ENCODE measurements at regions not wholly inside any gene's neighbourhood (a gene's known extent, or its start where the extent isn't known, plus 50 kb on each side); places are given as distances from the start of the nearest gene placed in this dataset.

DNA sequence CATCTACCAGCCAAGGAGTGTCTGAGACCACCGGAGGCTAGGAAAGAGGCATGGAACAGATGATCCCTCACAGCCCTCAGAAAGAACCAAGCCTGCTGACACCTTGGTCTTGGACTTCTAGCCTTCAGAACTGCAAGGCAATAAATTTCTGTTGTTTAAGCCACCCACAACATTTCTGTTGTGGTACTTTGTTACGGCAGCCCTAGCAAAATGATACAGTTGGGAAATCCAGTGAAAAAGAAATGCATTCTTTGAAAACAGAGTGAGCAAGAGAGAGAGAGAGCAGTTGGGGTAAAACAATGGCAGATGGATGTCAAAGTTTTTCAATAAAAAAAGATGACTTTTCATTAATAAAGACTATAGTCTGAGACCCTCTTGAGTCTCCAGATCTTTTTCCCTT is 219.4 kb downstream of the NFKBIZ start:
- TF ChIP-seq, protein P1, sequence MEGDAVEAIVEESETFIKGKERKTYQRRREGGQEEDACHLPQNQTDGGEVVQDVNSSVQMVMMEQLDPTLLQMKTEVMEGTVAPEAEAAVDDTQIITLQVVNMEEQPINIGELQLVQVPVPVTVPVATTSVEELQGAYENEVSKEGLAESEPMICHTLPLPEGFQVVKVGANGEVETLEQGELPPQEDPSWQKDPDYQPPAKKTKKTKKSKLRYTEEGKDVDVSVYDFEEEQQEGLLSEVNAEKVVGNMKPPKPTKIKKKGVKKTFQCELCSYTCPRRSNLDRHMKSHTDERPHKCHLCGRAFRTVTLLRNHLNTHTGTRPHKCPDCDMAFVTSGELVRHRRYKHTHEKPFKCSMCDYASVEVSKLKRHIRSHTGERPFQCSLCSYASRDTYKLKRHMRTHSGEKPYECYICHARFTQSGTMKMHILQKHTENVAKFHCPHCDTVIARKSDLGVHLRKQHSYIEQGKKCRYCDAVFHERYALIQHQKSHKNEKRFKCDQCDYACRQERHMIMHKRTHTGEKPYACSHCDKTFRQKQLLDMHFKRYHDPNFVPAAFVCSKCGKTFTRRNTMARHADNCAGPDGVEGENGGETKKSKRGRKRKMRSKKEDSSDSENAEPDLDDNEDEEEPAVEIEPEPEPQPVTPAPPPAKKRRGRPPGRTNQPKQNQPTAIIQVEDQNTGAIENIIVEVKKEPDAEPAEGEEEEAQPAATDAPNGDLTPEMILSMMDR (IDR thresholded peaks at IDR 0.05; ENCODE audit: low read length), result no peak
- TF ChIP-seq EZH2 (optimal IDR thresholded peaks at IDR 0.05; ENCODE audit: low read depth, low read length), result no peak

Data from MM.1S (cell line).